ENCODE measurements at regions not wholly inside any gene's neighbourhood (a gene's known extent, or its start where the extent isn't known, plus 50 kb on each side); places are given as distances from the start of the nearest gene placed in this dataset.

- TF ChIP-seq MGA (IDR thresholded peaks at IDR 0.05) (no peak), CREB5 (CRISPR knock-in tag; IDR thresholded peaks at IDR 0.05) (no peak), SOX6 (IDR thresholded peaks at IDR 0.05) (no peak), POLR2A (conservative IDR thresholded peaks at IDR 0.05) (no peak), ETV1 (tag; conservative IDR thresholded peaks at IDR 0.05; ENCODE audit: low read depth) (no peak), BHLHE40 (IDR thresholded peaks at IDR 0.05; ENCODE audit: low read length) (no peak), CREM (IDR thresholded peaks at IDR 0.05; ENCODE audit: low read depth) (no peak), ERF (CRISPR knock-in tag; IDR thresholded peaks at IDR 0.05) (no peak), E2F3 (CRISPR knock-in tag; IDR thresholded peaks at IDR 0.05) (no peak), SMAD3 (CRISPR knock-in tag; conservative IDR thresholded peaks at IDR 0.05) (no peak)
These were observed 469.4 kb downstream of the FOXG1 start (continued) for GRCh38 chr14:29235991-29236390.
